Naive thymus-derived CD4-positive, alpha-beta T cell (primary cell): ENCODE measurements at regions not wholly inside any gene's neighbourhood (a gene's known extent, or its start where the extent isn't known, plus 50 kb on each side); places are given as distances from the start of the nearest gene placed in this dataset.

Experiments used
- ATAC-seq: fragments of 150-1000 bp; cut with Tn5 transposase; 2 replicates; pipeline ENCODE4 v1.10.0; 2021; ENCODE audit warnings: mild to moderate bottlenecking, moderate library complexity
- CTCF ChIA-PET: fragments of 350-600 bp; sonication (Branson Sonifier 250); formaldehyde crosslinking; loops from one replicate; lab custom pipeline; 2021; ENCODE audit warnings: antibody characterized with exemption; lab: Charles Lee
- POLR2A ChIA-PET: fragments of 350-600 bp; sonication (Branson Sonifier 250); formaldehyde crosslinking; loops from one replicate; lab custom pipeline; 2021; ENCODE audit warnings: antibody characterized with exemption, inconsistent platforms; lab: Charles Lee
- DNase-seq, 9 donors: peaks; one replicate each; pipeline versions ENCODE4 v3.0.0 to v3.0.0-alpha.2; 2020 to 2022; ENCODE audit warnings: mixed read lengths in 1 of 9
- H3K27ac ChIP-seq: one replicate; pipeline ENCODE4 v1.7.0; 2013; ENCODE audit warnings: mild to moderate bottlenecking, low read depth, low read length, moderate library complexity
- H3K27me3 ChIP-seq, 2 donors: one replicate each; pipeline ENCODE4 v1.7.0; 2013; ENCODE audit warnings: low read length in 2 of 2, mild to moderate bottlenecking in 2 of 2, moderate library complexity in 2 of 2; ENCODE audit not compliant: control insufficient read depth in 2 of 2, insufficient read depth in 2 of 2
- H3K36me3 ChIP-seq, 3 experiments: 1 replicate in 2 of 3; 2 replicates in 1 of 3; pipeline ENCODE4 v1.7.0; 2013; ENCODE audit warnings: low read length in 3 of 3, mild to moderate bottlenecking in 3 of 3, moderate library complexity in 1 of 3; ENCODE audit not compliant: insufficient read depth in 3 of 3, control insufficient read depth in 2 of 3
- H3K4me1 ChIP-seq, 2 donors: one replicate each; pipeline ENCODE4 v1.7.0; 2013; ENCODE audit warnings: low read length in 2 of 2, mild to moderate bottlenecking in 2 of 2, moderate library complexity in 1 of 2; ENCODE audit not compliant: control insufficient read depth in 2 of 2, insufficient read depth in 2 of 2
- H3K4me3 ChIP-seq: 2 replicates; pipeline ENCODE4 v1.7.0; 2013; ENCODE audit warnings: mild to moderate bottlenecking, low read length
- H3K9me3 ChIP-seq, 3 experiments: 1 replicate in 2 of 3; 2 replicates in 1 of 3; pipeline ENCODE4 v1.7.0; 2013; ENCODE audit warnings: low read length in 3 of 3; ENCODE audit not compliant: control insufficient read depth in 2 of 3
- H3K27ac Mint-ChIP-seq, 9 donors: one replicate each; pipeline ENCODE4 v1.8.0; 2020 to 2022; ENCODE audit warnings: mixed read lengths in 9 of 9, mild to moderate bottlenecking in 8 of 9, moderate library complexity in 5 of 9, inconsistent platforms in 2 of 9
- H3K27me3 Mint-ChIP-seq, 5 donors: one replicate each; pipeline ENCODE4 v1.8.0; 2021 to 2022; ENCODE audit warnings: mixed read lengths in 5 of 5, mild to moderate bottlenecking in 1 of 5
- H3K36me3 Mint-ChIP-seq, 5 donors: one replicate each; pipeline ENCODE4 v1.8.0; 2020 to 2022; ENCODE audit warnings: mixed read lengths in 5 of 5, mild to moderate bottlenecking in 3 of 5, inconsistent platforms in 1 of 5
- H3K4me1 Mint-ChIP-seq, 7 donors: one replicate each; pipeline ENCODE4 v1.8.0; 2020 to 2022; ENCODE audit warnings: mixed read lengths in 7 of 7, mild to moderate bottlenecking in 3 of 7, inconsistent platforms in 1 of 7
- H3K4me3 Mint-ChIP-seq, 10 donors: one replicate each; pipeline ENCODE4 v1.8.0; 2020 to 2022; ENCODE audit warnings: mild to moderate bottlenecking in 10 of 10, mixed read lengths in 10 of 10, moderate library complexity in 6 of 10, inconsistent platforms in 2 of 10
- H3K9me3 Mint-ChIP-seq, 11 donors: one replicate each; pipeline ENCODE4 v1.8.0; 2020 to 2022; ENCODE audit warnings: mixed read lengths in 11 of 11, mild to moderate bottlenecking in 4 of 11, inconsistent platforms in 1 of 11, moderate library complexity in 1 of 11
- intact Hi-C, 2 donors: fragments of 100-400 bp; cut with micrococcal nuclease; formaldehyde crosslinking; loops; one replicate each; pipeline ENCODE4 v1.15.1; 2023

DNA sequence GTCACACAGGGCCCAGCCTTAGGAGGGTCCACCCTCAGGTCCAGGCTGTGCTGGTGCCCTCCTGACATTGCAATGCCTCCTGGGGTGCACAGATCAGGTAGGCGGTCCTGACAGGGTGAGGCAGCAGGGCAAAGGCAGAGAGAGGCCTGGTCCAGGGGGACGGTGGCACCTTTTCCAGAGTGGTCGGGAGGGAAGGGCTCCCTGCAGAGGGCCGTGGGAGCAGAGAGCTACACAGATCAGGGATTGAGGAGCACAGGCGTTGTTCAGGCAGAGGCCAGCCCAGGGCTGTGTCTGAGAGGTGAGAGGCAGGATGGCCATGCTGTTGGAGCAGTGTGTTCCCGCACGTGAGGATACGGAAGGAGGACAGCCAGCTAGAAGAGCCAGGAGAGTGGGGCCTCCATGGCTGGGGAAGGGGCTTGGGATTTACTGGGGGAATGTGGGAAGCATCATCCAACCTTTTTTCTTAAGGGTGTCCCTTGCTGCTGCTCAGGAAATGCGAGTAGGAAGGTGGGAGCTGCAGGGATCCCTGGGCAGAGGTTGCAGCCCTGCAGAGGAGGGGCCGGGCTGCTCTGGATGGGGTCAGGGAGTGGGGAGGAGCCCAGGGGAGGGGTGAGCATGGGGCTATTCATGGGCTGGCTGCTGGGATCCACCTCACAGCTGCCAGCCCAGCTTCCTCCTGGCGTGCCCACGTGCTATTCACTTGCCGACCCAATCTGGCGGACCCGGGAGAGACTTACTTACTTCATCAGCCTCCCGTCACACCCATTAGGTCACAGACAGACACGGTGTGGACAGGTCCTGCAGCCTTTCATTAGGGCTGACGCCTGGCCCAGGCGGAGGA, 1516.4 kb downstream of the TBC1D22A start:
- H3K4me1 Mint-ChIP-seq, result peaks cover 0 to 2% (median 0%) of the 10 kb centered on the region in 7 donors
- H3K27ac ChIP-seq, result no peak overlapping the region
- H3K36me3 Mint-ChIP-seq, result no peaks in the 10 kb centered on the region
- no peaks in the 10 kb centered on the region for H3K27me3 ChIP-seq
- H3K27me3 Mint-ChIP-seq, result peaks cover 0 to 40% (median 35%) of the 10 kb centered on the region in 5 donors
- H3K36me3 ChIP-seq, result no peaks in the 10 kb centered on the region
- ChIA-PET CTCF (no interaction called here), POLR2A (no interaction called here)
- peaks cover 0 to 8% (median 0%) of the 10 kb centered on the region in 11 donors for H3K9me3 Mint-ChIP-seq
- no peak overlapping the region for H3K4me3 Mint-ChIP-seq
- H3K4me1 ChIP-seq, result no peaks in the 10 kb centered on the region
- DNase-seq, result no peak
- intact Hi-C loops, result no loop called here
- ATAC-seq, result no peak
- H3K9me3 ChIP-seq, result no peaks in the 10 kb centered on the region
- no peak overlapping the region for H3K4me3 ChIP-seq
- H3K27ac Mint-ChIP-seq, result no peak overlapping the region

DNA sequence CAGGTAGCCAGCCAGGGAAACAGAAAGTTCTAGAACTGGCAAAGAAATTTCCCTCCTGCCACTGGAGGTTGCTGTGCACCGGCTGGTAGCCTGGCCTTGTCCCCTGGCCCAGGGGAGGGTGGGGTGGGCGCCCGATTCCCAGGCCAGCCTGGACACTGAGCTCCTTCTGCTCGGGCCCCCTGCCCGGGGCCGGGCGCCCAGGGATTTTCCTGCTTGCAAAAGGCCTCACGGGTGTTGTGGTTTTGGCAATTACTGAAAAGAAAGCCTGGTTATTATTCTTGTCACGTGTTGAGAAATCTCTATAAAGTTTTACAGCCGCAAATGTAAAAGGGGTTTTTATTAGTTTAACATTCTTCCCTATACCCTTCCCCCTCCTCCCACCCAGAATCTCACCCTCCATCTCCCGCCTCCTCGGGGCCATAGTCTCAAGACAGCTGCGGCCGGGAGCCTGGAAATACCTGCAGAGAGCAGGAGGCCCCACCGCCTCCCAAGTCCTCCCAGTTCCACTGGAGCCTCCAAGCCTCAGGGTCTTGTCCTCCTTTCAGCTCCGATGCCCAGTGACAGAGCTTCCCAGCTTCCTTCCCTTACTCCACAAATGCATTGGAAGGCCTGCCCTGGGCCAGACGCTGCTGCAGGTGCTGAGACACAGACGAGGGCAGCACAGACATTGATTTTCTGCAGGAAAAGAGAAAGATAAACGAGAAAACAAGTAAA, 1515.6 kb downstream of the TBC1D22A start:
- H3K9me3 ChIP-seq, result no peaks in the 10 kb centered on the region
- H3K36me3 Mint-ChIP-seq, result no peaks in the 10 kb centered on the region
- H3K4me3 ChIP-seq, result no peak overlapping the region
- no peak overlapping the region for H3K27ac ChIP-seq
- H3K9me3 Mint-ChIP-seq, result peaks cover 0 to 6% (median 0%) of the 10 kb centered on the region in 11 donors
- no peak for ATAC-seq
- POLR2A ChIA-PET, result no interaction called here
- no peak overlapping the region for H3K4me3 Mint-ChIP-seq
- peaks cover 0 to 40% (median 32%) of the 10 kb centered on the region in 5 donors for H3K27me3 Mint-ChIP-seq
- no peaks in the 10 kb centered on the region for H3K4me1 ChIP-seq
- no peak overlapping the region for H3K27ac Mint-ChIP-seq
- no peak for DNase-seq
- CTCF ChIA-PET, result no interaction called here
- H3K27me3 ChIP-seq, result no peaks in the 10 kb centered on the region
- no peaks in the 10 kb centered on the region for H3K36me3 ChIP-seq
- intact Hi-C loops, result no loop called here
- peaks cover 0 to 2% (median 0%) of the 10 kb centered on the region in 7 donors for H3K4me1 Mint-ChIP-seq

DNA sequence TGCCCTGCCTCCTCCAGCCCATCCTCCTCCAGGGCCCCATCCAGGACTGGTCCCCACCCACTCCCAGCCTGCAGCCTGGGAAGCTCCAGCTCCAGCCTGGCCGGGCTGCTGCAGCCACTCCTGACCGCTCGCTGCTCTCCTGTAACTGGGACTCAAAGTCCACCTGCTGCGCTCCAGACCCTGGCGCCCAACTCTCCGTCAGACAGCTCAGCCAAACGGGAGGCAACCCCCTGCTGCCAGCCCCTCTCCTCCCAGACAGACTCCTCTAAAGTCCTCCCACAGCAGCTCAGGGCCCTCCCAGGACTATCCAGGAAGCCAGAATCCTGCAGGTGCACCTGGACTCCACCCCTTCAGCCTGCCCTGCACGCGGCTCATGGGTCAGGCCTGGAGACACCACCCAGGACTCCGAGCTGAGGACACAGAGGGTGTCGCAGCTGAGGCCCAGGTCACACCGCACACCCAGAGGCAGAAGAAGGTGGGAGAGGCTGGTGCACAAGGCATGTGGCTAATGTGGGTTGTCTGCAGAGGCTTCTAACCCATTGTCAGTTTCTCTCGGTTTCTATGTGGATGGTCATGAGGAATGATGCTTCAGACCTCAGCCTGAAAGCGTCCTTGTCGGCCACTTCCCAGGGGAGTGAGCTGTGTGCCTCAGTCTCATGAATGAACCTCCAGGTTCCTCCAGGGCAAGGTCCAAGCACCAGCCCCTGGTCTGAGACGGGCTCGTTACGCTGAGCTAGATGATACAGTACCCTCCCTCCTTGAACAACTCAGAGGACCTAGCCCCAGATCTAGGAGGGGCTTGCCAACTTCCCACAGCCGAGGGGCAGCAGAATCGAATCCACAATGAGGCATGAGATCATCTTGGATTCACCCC, 1514.8 kb downstream of the TBC1D22A start:
- no peak overlapping the region for H3K27ac ChIP-seq
- peaks cover 0 to 46% (median 32%) of the 10 kb centered on the region in 5 donors for H3K27me3 Mint-ChIP-seq
- no peak overlapping the region for H3K4me3 Mint-ChIP-seq
- no peak for ATAC-seq
- no peak for DNase-seq
- no peaks in the 10 kb centered on the region for H3K36me3 Mint-ChIP-seq
- intact Hi-C loops, result no loop called here
- ChIA-PET CTCF (no interaction called here), POLR2A (no interaction called here)
- no peaks in the 10 kb centered on the region for H3K27me3 ChIP-seq
- H3K9me3 ChIP-seq, result no peaks in the 10 kb centered on the region
- no peaks in the 10 kb centered on the region for H3K4me1 ChIP-seq
- peaks cover 0 to 2% (median 0%) of the 10 kb centered on the region in 7 donors for H3K4me1 Mint-ChIP-seq
- H3K27ac Mint-ChIP-seq, result no peak overlapping the region
- peaks cover 0 to 5% (median 0%) of the 10 kb centered on the region in 11 donors for H3K9me3 Mint-ChIP-seq
- no peak overlapping the region for H3K4me3 ChIP-seq
- no peaks in the 10 kb centered on the region for H3K36me3 ChIP-seq

DNA sequence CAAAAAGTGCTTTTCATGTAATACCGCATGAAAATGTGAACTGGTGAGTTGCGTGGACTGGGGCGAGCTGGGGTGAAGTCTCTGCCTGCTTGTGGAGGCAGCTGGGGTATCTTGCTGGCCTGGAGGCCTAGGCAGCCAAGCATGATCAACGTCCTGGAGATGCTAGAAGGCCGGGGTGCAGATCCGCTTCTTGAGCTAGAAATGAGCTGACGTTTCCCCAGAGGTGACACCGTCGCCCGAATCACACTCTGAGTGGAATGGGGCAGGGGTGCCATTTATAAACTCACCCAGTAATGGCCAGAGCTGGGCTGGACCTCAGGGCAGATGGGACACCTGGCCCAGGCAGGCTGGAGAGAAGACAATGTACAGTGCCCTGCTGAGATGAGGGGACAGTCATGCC, 1513.0 kb downstream of the TBC1D22A start:
- Mint-ChIP-seq H3K27me3 (peaks cover 0 to 37% (median 28%) of the 10 kb centered on the region in 5 donors), H3K36me3 (no peaks in the 10 kb centered on the region), H3K4me3 (no peak overlapping the region), H3K9me3 (peaks cover 0 to 4% (median 0%) of the 10 kb centered on the region in 11 donors), H3K4me1 (peaks cover 0 to 3% (median 0%) of the 10 kb centered on the region in 7 donors), H3K27ac (no peak overlapping the region)
- H3K27ac ChIP-seq, result no peak overlapping the region
- DNase-seq, result no peak
- H3K4me1 ChIP-seq, result no peaks in the 10 kb centered on the region
- intact Hi-C loops, result no loop called here
- no peaks in the 10 kb centered on the region for H3K36me3 ChIP-seq
- ChIA-PET POLR2A (no interaction called here), CTCF (interaction anchor here (0.6 kb wide), 1 partner anchor 227 kb away, joined by 3 read pairs; no protein-coding TSS in a partner anchor)
- H3K27me3 ChIP-seq, result no peaks in the 10 kb centered on the region
- no peak for ATAC-seq
- H3K9me3 ChIP-seq, result no peaks in the 10 kb centered on the region
- H3K4me3 ChIP-seq, result no peak overlapping the region

DNA sequence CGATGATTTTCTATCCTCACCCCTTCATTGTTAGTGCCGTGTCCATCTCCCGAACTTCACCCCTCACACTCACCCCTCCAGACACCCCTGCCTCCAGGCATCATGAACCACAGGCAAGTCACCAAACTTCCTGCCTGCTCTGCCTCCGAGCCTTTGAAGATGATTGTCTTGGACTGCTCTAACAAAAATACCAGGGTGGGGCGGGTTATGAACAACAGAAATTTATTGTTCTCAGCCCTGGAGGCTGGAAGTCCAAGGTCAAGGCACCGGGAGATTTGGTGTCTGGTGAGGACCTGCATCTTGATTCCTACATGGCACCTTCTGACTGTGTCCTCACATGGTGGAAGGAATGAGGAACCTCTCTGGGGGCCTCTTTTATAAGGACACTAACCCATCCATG, 1508.3 kb downstream of the TBC1D22A start:
- Mint-ChIP-seq H3K27ac (no peak overlapping the region), H3K36me3 (no peaks in the 10 kb centered on the region), H3K27me3 (peaks cover 0 to 28% (median 11%) of the 10 kb centered on the region in 5 donors), H3K9me3 (peaks cover 0 to 2% (median 0%) of the 10 kb centered on the region in 11 donors), H3K4me3 (no peak overlapping the region), H3K4me1 (peaks cover 0 to 1% (median 0%) of the 10 kb centered on the region in 7 donors)
- ChIA-PET POLR2A (no interaction called here), CTCF (no interaction called here)
- no peaks in the 10 kb centered on the region for H3K27me3 ChIP-seq
- H3K4me3 ChIP-seq, result no peak overlapping the region
- H3K27ac ChIP-seq, result no peak overlapping the region
- no peak for DNase-seq
- ATAC-seq, result no peak
- no peaks in the 10 kb centered on the region for H3K9me3 ChIP-seq
- intact Hi-C loops, result no loop called here
- no peaks in the 10 kb centered on the region for H3K36me3 ChIP-seq
- H3K4me1 ChIP-seq, result no peaks in the 10 kb centered on the region

DNA sequence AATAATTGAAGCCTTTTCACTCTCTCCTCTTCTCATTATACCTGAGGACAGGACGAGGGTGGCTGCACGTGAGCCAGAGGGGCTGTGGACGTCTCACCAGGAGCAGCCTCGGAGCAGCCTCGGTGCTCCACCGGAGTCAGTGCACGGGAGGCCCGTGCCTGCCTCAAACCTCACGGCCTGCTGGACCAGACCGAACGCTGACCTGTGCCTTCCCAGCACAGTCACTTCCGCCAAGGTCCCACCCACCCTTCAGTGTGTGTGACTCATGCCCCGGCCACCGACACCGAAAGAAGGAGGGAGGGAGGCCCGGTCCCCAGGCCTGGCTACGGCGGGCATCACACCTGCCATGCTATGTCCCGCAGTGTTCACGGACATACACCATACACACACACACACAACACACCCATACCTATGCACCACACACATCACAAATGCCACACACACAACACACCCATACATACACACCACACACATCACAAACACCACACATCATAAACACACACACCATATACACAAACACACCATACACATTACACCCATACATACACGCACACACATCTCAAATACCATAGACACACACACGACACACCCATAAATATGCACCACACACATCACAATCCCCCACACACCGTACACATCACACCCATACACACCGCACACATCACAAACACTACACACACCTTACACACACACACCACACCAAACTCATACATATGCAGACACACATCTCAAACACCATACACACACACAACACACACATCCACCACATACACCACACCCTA, 1506.5 kb downstream of the TBC1D22A start:
- Histone ChIP-seq H3K4me1 (no peaks in the 10 kb centered on the region), H3K4me3 (no peak overlapping the region), H3K36me3 (no peaks in the 10 kb centered on the region), H3K27ac (no peak overlapping the region), H3K9me3 (no peaks in the 10 kb centered on the region), H3K27me3 (no peaks in the 10 kb centered on the region)
- intact Hi-C loops, result no loop called here
- ChIA-PET CTCF (no interaction called here), POLR2A (no interaction called here)
- no peak overlapping the region for H3K27ac Mint-ChIP-seq
- peaks cover 0 to 26% (median 11%) of the 10 kb centered on the region in 5 donors for H3K27me3 Mint-ChIP-seq
- peaks cover 0 to 1% (median 0%) of the 10 kb centered on the region in 7 donors for H3K4me1 Mint-ChIP-seq
- no peak for DNase-seq
- no peaks in the 10 kb centered on the region for H3K36me3 Mint-ChIP-seq
- ATAC-seq, result peak; percentile 18
- H3K9me3 Mint-ChIP-seq, result peaks cover 0 to 2% (median 0%) of the 10 kb centered on the region in 11 donors
- H3K4me3 Mint-ChIP-seq, result no peak overlapping the region
